GDM1 (cell line): ENCODE measurements at regions not wholly inside any gene's neighbourhood (a gene's known extent, or its start where the extent isn't known, plus 50 kb on each side); places are given as distances from the start of the nearest gene placed in this dataset.
"Not testable (repeated sequence)": the region's sequence is repeated elsewhere in the genome, so short reads cannot be mapped to it uniquely, and the experiment has no call there.

ENCODE experiments used
- DNase-seq: peaks from one replicate; lab custom pipeline; 2025; lab: John Stamatoyannopoulos, UW

- no peak for DNase-seq
Observed at GRCh38 chr21:38912789-38913119, 107.0 kb downstream of the ETS2 start.

GRCh38 chr21:38912102-38912629 is 106.4 kb downstream of the ETS2 start:
- no peak for DNase-seq

GRCh38 chr21:38911484-38912101 is 105.9 kb downstream of the ETS2 start:
- DNase-seq = no peak

- DNase-seq = no peak
Observed at GRCh38 chr21:38910390-38911067, 104.8 kb downstream of the ETS2 start.

GRCh38 chr21:38909929-38910328 is 104.2 kb downstream of the ETS2 start:
- DNase-seq = no peak

- DNase-seq = no peak
Observed at GRCh38 chr21:38909109-38909508, 103.4 kb downstream of the ETS2 start.

GRCh38 chr21:38908537-38908936 is 102.8 kb downstream of the ETS2 start:
- no peak for DNase-seq

- no peak for DNase-seq
Observed at GRCh38 chr21:38905752-38906151, 100.0 kb downstream of the ETS2 start.

GRCh38 chr21:38905328-38905727 is 99.6 kb downstream of the ETS2 start:
- DNase-seq = no peak

- no peak for DNase-seq
Observed at GRCh38 chr21:38903690-38904139, 98.0 kb downstream of the ETS2 start.

- no peak for DNase-seq
Observed at GRCh38 chr21:38902608-38903445, 97.1 kb downstream of the ETS2 start.

GRCh38 chr21:38900499-38900898 is 94.8 kb downstream of the ETS2 start:
- no peak for DNase-seq

GRCh38 chr21:38899985-38900384 is 94.3 kb downstream of the ETS2 start:
- not testable (repeated sequence) for DNase-seq

GRCh38 chr21:38899277-38899947 is 93.7 kb downstream of the ETS2 start:
- DNase-seq = no peak

GRCh38 chr21:38898422-38899096 is 92.8 kb downstream of the ETS2 start:
- no peak for DNase-seq

GRCh38 chr21:38897532-38898421 is 92.0 kb downstream of the ETS2 start:
- DNase-seq = no peak

GRCh38 chr21:38894899-38895298 is 89.2 kb downstream of the ETS2 start:
- DNase-seq = no peak

- no peak for DNase-seq
Observed at GRCh38 chr21:38888991-38889561, 83.3 kb downstream of the ETS2 start.

- no peak for DNase-seq
Observed at GRCh38 chr21:38887749-38888148, 82.0 kb downstream of the ETS2 start.

GRCh38 chr21:38887062-38887686 is 81.4 kb downstream of the ETS2 start:
- DNase-seq = no peak
